H1 (cell line): ENCODE measurements at regions not wholly inside any gene's neighbourhood (a gene's known extent, or its start where the extent isn't known, plus 50 kb on each side); places are given as distances from the start of the nearest gene placed in this dataset.

ENCODE experiments used
- CBX5 ChIP-seq: fragments of 300-800, 300-1000 bp; sonication (generic); IDR thresholded peaks from 2 replicates; pipeline ENCODE4 v1.7.1; 2016; ENCODE audit warnings: antibody characterized with exemption, low read length, low read depth
- CHD1 ChIP-seq: IDR thresholded peaks from 2 replicates; pipeline ENCODE4 v1.6.1; 2012; ENCODE audit warnings: low read depth, low read length, improper control_type of control experiment
- HDAC2 ChIP-seq, 2 experiments: fragments of 300-600 bp in 1 of 2; sonication (generic) in 1 of 2; IDR thresholded peaks; 2 replicates each; pipeline ENCODE4 v1.6.1; 2011 to 2012; ENCODE audit warnings: low read depth in 2 of 2, low read length in 2 of 2, mild to moderate bottlenecking in 2 of 2, moderate library complexity in 2 of 2, borderline replicate concordance in 1 of 2, inconsistent platforms in 1 of 2

DNA sequence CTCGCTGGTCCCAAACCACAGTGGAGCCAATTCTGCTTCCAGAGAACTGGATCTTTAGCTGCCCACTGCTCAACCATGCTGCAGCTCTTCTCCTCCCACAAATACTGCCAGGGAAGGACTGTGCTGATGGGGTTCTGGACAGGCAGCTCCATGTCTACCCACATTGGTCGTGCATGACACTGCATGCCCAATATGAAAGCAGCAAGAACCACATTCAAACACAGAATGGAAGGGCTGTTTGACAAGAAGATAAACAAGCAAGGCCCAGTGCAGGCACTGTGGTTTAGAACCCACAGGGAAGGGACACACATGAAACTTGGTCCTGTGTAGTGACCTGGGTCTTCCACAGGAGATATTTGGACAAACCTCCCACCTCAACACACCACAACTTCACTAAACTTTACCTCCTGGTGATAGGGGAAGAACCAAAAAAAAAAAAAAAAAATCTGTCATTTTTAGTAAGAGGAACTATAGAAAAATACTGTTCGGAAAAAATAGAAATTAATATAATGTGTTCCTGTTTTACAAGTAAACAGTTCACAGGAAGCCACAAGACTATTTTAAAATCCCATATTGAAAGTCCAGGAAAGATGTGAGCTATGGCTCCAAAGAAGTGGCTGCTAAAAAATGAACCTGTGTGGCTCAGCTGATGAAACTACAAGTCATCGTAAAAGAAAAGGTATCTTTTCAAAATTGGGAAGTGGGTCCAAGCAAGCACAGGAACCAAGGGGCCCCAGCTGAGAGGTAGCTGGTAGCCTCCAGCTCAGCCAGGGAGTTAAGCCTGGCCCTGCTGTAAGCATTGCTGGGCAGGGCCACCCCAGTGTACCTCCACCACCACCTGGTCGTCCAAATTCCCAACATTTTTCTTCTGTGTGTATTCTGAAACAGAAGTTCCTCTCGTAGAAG, 77.7 kb upstream of the ACAN start (continued):
- TF ChIP-seq CBX5: no peak
- no peak for TF ChIP-seq CHD1
- TF ChIP-seq HDAC2 (IDR thresholded peaks at IDR 0.05; ENCODE audit: borderline replicate concordance in 1 of 2, low read depth in 2 of 2, low read length in 2 of 2): no peak
